HG03196 (cell line): ENCODE measurements at regions not wholly inside any gene's neighbourhood (a gene's known extent, or its start where the extent isn't known, plus 50 kb on each side); places are given as distances from the start of the nearest gene placed in this dataset.

Experiments
- ATAC-seq: cut with Tn5 transposase; IDR thresholded peaks from one replicate; pipeline ENCODE4 v1.9.1; 2021; ENCODE audit not compliant: unreplicated experiment

DNA sequence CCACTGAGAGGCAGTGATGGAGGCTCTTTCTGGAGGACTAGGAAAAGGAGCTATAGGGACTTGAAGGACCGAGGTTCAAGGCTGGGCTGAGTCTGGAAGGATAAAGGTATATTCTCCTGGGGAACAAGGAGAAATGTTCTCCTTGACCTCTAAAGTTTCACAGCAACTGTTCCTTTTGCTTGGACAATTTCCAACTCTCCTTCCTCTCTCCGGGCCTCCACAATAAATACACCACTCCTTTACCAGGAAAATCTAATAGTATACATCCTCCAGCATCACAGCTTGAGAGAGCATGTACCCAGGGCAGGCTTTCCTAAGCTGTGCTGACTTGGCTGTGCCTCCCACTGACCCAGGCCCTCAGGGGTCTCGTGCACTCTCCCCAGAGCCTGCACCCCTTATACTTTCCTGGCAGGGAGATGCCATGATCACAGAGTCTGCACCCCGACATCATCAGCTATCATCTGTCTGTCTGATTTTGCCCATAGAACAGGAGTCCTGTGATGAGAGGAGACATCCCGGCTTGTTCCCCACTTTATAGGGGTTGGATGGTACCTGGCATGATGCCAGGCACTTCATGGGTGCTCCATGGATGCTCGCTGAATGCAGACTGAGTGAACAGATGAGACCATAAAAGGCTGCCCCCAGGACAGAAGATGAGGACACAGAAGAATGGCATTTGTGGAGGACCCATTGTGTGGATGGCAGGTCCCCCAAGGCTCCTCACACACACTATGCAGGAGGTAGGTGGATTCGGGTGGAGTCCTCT lies 582.6 kb upstream of the CDH5 start:
- ATAC-seq = no peak

GRCh38 chr16:65782611-65783600 lies 583.6 kb upstream of the CDH5 start:
- ATAC-seq = no peak

- ATAC-seq = no peak
These were observed 584.6 kb upstream of the CDH5 start for GRCh38 chr16:65781855-65782254.

DNA sequence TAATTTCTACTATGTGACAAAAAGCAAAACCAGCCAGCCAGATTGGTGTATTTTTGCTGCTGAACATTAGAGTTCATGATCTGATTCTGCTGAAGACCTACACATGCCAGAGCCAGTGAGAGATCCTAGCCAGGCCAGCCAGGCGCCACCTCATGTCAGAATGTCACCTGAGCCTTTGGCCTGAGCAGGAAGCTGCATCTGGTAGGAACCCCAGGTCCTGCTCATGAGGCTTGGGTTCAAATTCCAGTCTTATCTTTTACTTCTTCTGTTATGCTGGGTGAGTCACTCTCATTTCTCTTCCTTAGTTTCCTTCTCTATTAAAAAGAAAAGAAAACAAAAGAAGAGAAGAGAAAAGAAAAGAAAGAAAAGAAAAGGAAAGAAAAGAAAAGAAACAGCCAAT lies 585.1 kb upstream of the CDH5 start:
- no peak for ATAC-seq

DNA sequence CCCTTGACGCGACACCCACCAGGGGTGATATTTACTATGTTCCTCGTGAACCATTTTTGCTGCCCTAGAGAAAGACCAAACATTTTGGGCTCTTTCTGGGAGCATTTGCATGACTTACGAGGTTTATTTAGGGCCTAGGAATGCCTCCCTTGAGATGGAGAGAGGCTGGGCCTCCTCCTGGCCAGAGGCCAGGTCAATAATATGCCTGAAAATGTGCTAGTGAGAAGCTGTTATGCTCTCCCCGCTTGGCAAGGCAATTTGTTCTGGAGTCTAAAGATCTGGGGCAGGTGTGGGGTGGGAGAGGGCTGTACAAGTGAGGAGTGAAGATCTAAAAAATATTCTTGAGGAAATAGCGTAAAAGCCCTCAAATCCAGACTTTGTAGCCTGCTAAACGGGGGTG lies 587.3 kb upstream of the CDH5 start:
- ATAC-seq = no peak

DNA sequence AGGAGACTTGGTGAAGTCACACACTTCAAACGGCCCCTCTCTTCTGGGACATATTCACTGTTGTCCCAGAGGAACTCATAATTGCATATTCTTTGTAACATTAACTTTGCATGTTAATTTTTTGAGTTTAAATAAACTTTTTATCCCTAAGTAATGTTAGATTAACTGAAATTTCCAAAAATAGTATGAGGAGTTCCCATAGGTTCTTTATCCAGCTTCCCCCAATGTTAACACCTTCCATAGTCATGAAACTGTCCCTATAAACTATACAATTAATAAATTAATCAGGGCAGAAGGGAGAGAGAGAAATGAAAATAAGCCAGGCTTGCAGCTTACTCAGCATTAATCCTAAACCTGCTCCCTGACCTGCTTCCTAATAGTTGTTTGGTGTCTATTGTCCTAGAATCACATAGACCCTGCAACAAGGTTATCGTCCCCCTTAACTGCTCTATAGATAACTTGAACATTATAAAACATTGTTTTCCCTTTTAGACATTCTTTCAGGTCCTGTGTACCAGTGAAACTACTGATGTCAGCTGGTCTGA lies 589.8 kb upstream of the CDH5 start:
- no peak for ATAC-seq

- no peak for ATAC-seq
These were observed 590.7 kb upstream of the CDH5 start for GRCh38 chr16:65775829-65776228.

- no peak for ATAC-seq
These were observed 592.1 kb upstream of the CDH5 start for GRCh38 chr16:65774350-65774749.

- ATAC-seq = no peak
These were observed 593.1 kb upstream of the CDH5 start for GRCh38 chr16:65773301-65773874.

DNA sequence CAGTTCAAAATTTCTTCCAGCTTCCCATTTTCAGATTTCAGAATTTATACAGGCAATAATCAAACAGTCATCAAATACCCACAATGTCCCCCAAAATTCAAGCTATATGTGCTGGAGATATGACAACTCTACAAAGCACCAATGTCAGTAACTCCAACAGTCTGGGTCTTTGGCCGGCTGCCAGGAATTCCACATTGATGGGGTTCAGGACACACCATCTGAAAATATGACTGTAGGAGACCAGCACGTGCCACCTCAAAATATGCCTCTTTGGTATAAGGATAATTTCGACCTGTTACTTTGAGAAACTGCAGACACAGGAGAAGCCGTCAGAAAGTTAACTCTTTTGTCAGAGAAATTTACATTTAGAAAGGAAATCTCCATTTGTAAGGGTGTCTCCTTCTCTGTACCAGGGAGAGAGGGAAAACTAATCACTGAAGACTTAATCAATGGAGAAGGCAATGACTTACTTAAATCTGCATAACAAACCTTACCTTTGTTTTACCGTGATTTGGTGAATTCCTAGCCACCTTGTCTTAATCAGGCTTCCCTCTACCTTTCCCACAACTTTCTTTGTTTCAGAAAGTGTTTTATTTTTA lies 594.3 kb upstream of the CDH5 start:
- no peak for ATAC-seq

DNA sequence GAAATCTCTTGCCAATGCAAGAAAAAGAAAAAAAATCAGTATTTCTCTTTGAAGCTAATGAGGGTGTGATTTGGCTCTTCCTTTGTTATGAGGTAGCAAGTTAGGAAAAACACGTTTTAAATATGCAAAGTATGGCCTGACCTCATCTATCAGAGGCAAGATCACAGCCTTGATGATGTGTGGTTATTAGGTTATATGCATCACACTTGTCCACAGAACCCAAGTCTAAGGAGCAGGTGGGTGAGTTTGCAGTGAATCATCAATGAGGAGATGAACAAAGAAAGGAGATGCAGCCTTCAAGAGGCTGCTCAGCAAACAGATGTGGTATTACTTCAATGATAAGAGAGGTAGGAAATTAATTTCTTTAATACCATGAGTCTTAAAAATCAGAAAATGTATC lies 594.8 kb upstream of the CDH5 start:
- no peak for ATAC-seq

- ATAC-seq = no peak
These were observed 595.7 kb upstream of the CDH5 start for GRCh38 chr16:65770752-65771151.

DNA sequence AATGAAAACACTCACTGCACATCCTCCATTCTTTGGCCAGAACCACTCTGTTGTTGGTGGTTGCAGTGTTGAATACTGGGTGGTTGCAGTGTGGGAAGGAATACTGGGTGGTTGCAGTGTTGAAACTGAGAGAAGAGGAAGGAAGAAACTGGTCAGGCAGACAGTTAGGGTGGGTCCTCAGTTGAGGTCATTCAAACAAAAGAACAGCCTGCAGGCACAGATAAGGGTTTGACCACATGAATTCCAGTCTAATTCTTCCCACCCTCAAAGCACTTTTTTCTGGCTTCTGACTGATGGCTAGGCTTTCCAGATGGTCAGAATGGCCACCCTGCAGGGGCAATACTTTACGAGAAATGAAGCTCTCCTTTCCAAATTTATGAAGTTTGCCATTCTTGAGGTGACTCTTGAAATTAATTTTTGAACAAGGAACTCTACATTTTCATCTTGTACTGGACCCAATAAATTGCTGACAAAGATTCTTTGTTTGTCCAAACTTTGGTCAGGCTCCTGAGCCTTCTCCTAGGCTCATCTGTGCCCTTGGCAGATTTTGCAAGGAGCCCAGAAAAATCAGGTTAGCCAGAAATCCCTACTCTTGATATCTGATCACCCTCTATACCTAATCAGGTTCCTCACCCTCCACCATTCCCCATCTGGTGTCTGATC lies 596.6 kb upstream of the CDH5 start:
- ATAC-seq = no peak

- no peak for ATAC-seq
These were observed 597.4 kb upstream of the CDH5 start for GRCh38 chr16:65769055-65769465.

DNA sequence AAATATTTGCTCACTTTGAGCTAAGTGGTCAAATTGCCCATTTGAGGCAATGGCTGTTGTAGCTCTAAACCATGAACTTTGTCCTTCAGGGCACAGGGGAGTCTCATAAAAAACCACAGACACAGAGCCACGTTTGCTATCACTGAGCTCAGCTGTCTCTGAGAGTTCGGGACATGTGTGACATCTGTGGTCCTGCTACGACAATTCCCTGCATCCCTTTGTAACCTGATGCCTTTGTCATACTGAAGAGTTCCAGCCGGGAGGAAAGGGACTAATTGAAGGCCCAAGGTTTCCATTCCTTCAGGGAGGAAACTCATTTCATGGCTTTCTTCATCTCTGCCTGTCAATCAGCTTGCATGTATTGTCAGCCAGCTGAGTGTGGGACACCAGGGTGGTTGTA lies 599.4 kb upstream of the CDH5 start:
- ATAC-seq = no peak

DNA sequence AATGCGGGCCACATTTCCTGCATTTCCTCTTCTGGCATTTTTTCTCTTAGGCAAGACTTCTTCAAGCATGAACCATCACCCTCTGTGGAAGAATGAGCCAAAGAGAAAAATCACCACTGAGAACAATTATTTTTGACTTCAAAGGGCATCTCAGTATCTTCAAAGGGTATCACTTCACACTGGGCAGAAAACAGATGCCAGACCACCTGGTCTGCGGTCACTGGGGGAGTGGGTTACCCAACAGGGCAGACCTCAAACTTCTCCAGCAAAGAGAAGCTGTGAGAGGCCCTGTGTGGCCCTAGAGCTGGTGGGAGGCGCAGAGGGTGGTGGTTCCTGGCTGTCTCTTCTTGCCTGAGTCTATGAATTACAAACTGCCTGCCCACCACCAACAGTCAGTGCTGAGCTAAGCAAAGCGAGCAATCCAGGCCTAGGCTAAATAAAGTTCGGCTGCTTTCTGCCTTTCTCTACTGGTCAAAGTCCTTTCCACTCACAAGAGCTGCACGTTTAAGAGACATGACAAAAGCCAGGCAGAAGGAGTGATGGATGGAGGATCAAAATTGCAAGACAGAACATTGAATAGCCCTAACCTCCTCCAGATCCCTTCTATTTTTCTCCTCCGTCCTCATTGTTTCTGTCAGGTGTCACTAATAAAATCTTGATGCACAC lies 602.7 kb upstream of the CDH5 start:
- no peak for ATAC-seq

DNA sequence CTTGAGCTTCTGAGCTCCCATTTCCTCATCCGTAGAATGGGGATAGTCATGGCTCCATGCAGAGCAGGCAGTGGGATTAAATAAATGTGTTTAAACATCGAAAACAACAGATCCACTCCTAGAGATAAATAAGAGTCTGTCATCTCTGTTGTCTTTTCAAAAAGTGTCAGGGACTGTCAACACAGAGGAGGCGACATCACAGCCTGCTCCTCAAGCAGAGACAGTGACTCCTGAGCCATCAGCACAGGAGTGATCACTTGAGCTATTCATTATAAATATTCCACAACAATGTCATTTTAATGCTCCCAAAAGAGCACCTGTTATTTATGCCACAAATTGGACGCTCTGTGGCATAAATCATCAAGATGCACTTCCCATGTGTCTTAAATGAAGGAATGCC lies 605.6 kb upstream of the CDH5 start:
- no peak for ATAC-seq

- ATAC-seq = no peak
These were observed 607.9 kb upstream of the CDH5 start for GRCh38 chr16:65758620-65759019.

DNA sequence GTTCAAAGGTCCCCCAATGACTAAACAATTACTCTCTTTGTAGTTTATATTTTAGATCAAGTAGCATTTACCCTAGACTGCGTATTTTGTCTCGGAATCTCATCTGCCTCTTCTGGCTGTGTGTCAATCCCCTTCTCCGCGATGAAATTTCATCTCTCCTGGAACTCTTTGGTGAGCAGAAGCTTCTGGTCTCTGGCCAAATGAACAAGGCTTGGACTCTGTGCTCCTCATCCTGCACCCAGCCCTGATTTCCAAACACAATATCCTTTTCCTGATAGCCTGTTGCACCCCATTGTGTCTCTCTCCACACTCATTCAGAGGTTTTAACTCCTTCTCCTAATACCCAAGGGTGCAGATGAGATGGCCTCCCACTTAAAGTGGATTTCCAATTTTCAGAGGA lies 609.4 kb upstream of the CDH5 start:
- no peak for ATAC-seq

GRCh38 chr16:65756163-65756562 lies 610.3 kb upstream of the CDH5 start:
- ATAC-seq = no peak
